ENCODE measurements at regions not wholly inside any gene's neighbourhood (a gene's known extent, or its start where the extent isn't known, plus 50 kb on each side); places are given as distances from the start of the nearest gene placed in this dataset.
A peak's percentile ranks its signal among the peaks of the same experiment; 100 is the strongest.

GRCh38 chrX:68942840-68943239 is 114.0 kb downstream of the EFNB1 start (continued):
- TF ChIP-seq REST (tag by site-specific recombination; IDR thresholded peaks at IDR 0.05) (no peak), ZBTB1 (tag by site-specific recombination; IDR thresholded peaks at IDR 0.05) (no peak), BCL11B (tag by site-specific recombination; IDR thresholded peaks at IDR 0.05; ENCODE audit: low read depth) (no peak), KLF16 (tag by site-specific recombination; IDR thresholded peaks at IDR 0.05) (no peak), ZNF266 (tag by site-specific recombination; IDR thresholded peaks at IDR 0.05; ENCODE audit: low read depth) (no peak), ZNF132 (tag by site-specific recombination; IDR thresholded peaks at IDR 0.05; ENCODE audit: borderline replicate concordance) (no peak)
- TF ChIP-seq, protein P1, sequence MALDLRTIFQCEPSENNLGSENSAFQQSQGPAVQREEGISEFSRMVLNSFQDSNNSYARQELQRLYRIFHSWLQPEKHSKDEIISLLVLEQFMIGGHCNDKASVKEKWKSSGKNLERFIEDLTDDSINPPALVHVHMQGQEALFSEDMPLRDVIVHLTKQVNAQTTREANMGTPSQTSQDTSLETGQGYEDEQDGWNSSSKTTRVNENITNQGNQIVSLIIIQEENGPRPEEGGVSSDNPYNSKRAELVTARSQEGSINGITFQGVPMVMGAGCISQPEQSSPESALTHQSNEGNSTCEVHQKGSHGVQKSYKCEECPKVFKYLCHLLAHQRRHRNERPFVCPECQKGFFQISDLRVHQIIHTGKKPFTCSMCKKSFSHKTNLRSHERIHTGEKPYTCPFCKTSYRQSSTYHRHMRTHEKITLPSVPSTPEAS (tag by site-specific recombination; IDR thresholded peaks at IDR 0.05), result no peak

- POLR2A ChIA-PET, result interaction anchor here (1.3 kb wide), 1 partner anchor 114 kb away, joined by 4 read pairs; no protein-coding TSS in a partner anchor
- Histone ChIP-seq H3K4me3 (ENCODE audit: low read depth, low read length) (no peak overlapping the region), H3K4me1 (ENCODE audit: control insufficient read depth, insufficient read depth, low read length) (no peaks in the 10 kb centered on the region), H3K36me3 (ENCODE audit: control insufficient read depth in 2 of 2, insufficient read depth in 1 of 2, low read length in 2 of 2) (no peaks in the 10 kb centered on the region), H3K27ac (ENCODE audit: extremely low read depth, low read depth, low read length) (no peak overlapping the region), H3K9me3 (ENCODE audit: control insufficient read depth, insufficient read depth, low read depth, low read length) (no peaks in the 10 kb centered on the region)
- no peak for TF ChIP-seq ZNF521 (tag by site-specific recombination; IDR thresholded peaks at IDR 0.05)
- peak; percentile 49 for TF ChIP-seq ZBTB17 (tag by site-specific recombination; IDR thresholded peaks at IDR 0.05)
- TF ChIP-seq HOXC10 (CRISPR knock-in tag; IDR thresholded peaks at IDR 0.05), result 0 out of 2 replicates have a peak, but pooled peaks have one; percentile 24
- TF ChIP-seq ZXDB (tag by site-specific recombination; IDR thresholded peaks at IDR 0.05), result no peak
- no peak for TF ChIP-seq ZNF530 (tag by site-specific recombination; IDR thresholded peaks at IDR 0.05; ENCODE audit: low read depth)
- TF ChIP-seq IKZF3 (tag by site-specific recombination; IDR thresholded peaks at IDR 0.05), result no peak
- TF ChIP-seq ZNF473 (tag by site-specific recombination; IDR thresholded peaks at IDR 0.05), result no peak
- TF ChIP-seq ZNF140 (tag by site-specific recombination; IDR thresholded peaks at IDR 0.05), result no peak
- no peak for TF ChIP-seq ZNF704 (tag by site-specific recombination; IDR thresholded peaks at IDR 0.05)
- CTCF ChIA-PET, result no interaction called here
Measured at GRCh38 chrX:68942104-68942503, 113.3 kb downstream of the EFNB1 start.

GRCh38 chrX:68941385-68941952 is 112.6 kb downstream of the EFNB1 start:
- ChIA-PET CTCF (interaction anchor here (0.5 kb wide), 1 partner anchor 194 kb away, joined by 3 read pairs; no protein-coding TSS in a partner anchor), POLR2A (interaction anchor here (1.3 kb wide), 1 partner anchor 113 kb away, joined by 4 read pairs; no protein-coding TSS in a partner anchor)
- no peak overlapping the region for H3K27ac ChIP-seq (ENCODE audit: extremely low read depth, low read depth, low read length)
- no peak for TF ChIP-seq PBX3 (CRISPR knock-in tag; IDR thresholded peaks at IDR 0.05)
- TF ChIP-seq ZSCAN23 (tag by site-specific recombination; IDR thresholded peaks at IDR 0.05), result no peak
- no peak for TF ChIP-seq ZNF114 (tag by site-specific recombination; IDR thresholded peaks at IDR 0.05)
- TF ChIP-seq ZNF214 (tag by site-specific recombination; IDR thresholded peaks at IDR 0.05; ENCODE audit: borderline replicate concordance), result no peak
- TF ChIP-seq PRDM10 (tag by site-specific recombination; IDR thresholded peaks at IDR 0.05), result peak; percentile 31; the same call in 1 of the 2 replicates
- no peak for TF ChIP-seq ZNF140 (tag by site-specific recombination; IDR thresholded peaks at IDR 0.05)

More at GRCh38 chrX:68941385-68941952, 112.6 kb downstream of the EFNB1 start:
- H3K9me3 ChIP-seq (ENCODE audit: control insufficient read depth, insufficient read depth, low read depth, low read length), result no peaks in the 10 kb centered on the region
- no peaks in the 10 kb centered on the region for H3K4me1 ChIP-seq (ENCODE audit: control insufficient read depth, insufficient read depth, low read length)
- no peaks in the 10 kb centered on the region for H3K36me3 ChIP-seq (ENCODE audit: control insufficient read depth in 2 of 2, insufficient read depth in 1 of 2, low read length in 2 of 2)
- H3K4me3 ChIP-seq (ENCODE audit: low read depth, low read length), result no peak overlapping the region

Measured in HEK293 (cell line).